ENCODE measurements at regions not wholly inside any gene's neighbourhood (a gene's known extent, or its start where the extent isn't known, plus 50 kb on each side); places are given as distances from the start of the nearest gene placed in this dataset.
A peak's percentile ranks its signal among the peaks of the same experiment; 100 is the strongest.
"Not testable (repeated sequence)": the region's sequence is repeated elsewhere in the genome, so short reads cannot be mapped to it uniquely, and the experiment has no call there.

- H3K9me3 ChIP-seq = no peaks in the 10 kb centered on the region
- no peak for DNase-seq
- ATAC-seq = no peak
- no peaks in the 10 kb centered on the region for H3K27me3 ChIP-seq
- no peak overlapping the region for H3K4me3 ChIP-seq
- TF ChIP-seq CTCF (IDR thresholded peaks at IDR 0.05) = no peak
- no peaks in the 10 kb centered on the region for H3K4me1 ChIP-seq
- no peaks in the 10 kb centered on the region for H3K36me3 ChIP-seq
- no peak overlapping the region for H3K27ac ChIP-seq
- intact Hi-C loops (cut with DNase I) = no loop called here
These were observed 644.3 kb upstream of the LRRN3 start for GRCh38 chr7:110446658-110447057.

- Histone ChIP-seq H3K4me3 (no peak overlapping the region), H3K27me3 (no peaks in the 10 kb centered on the region), H3K36me3 (no peaks in the 10 kb centered on the region), H3K9me3 (no peaks in the 10 kb centered on the region), H3K4me1 (no peaks in the 10 kb centered on the region), H3K27ac (no peak overlapping the region)
- intact Hi-C loops (cut with DNase I) = no loop called here
- DNase-seq = no peak
- TF ChIP-seq CTCF (IDR thresholded peaks at IDR 0.05) = no peak
- ATAC-seq = no peak
These were observed 642.0 kb upstream of the LRRN3 start for GRCh38 chr7:110448918-110449317.

GRCh38 chr7:110454713-110455112 lies 636.2 kb upstream of the LRRN3 start:
- no peak overlapping the region for H3K27ac ChIP-seq
- H3K9me3 ChIP-seq = no peaks in the 10 kb centered on the region
- no peak for DNase-seq
- no peaks in the 10 kb centered on the region for H3K27me3 ChIP-seq
- intact Hi-C loops (cut with DNase I) = no loop called here
- ATAC-seq = no peak
- no peaks in the 10 kb centered on the region for H3K36me3 ChIP-seq
- H3K4me1 ChIP-seq = no peaks in the 10 kb centered on the region
- TF ChIP-seq CTCF (IDR thresholded peaks at IDR 0.05) = no peak
- no peak overlapping the region for H3K4me3 ChIP-seq

- ATAC-seq (no peak), DNase-seq (no peak)
- Histone ChIP-seq H3K36me3 (no peaks in the 10 kb centered on the region), H3K9me3 (no peaks in the 10 kb centered on the region), H3K4me1 (no peaks in the 10 kb centered on the region), H3K4me3 (no peak overlapping the region), H3K27ac (no peak overlapping the region), H3K27me3 (no peaks in the 10 kb centered on the region)
- no peak for TF ChIP-seq CTCF (IDR thresholded peaks at IDR 0.05)
- intact Hi-C loops (cut with DNase I) = no loop called here
These were observed 629.3 kb upstream of the LRRN3 start for GRCh38 chr7:110461621-110462020.

GRCh38 chr7:110470420-110470819 lies 620.5 kb upstream of the LRRN3 start:
- Histone ChIP-seq H3K27me3 (no peaks in the 10 kb centered on the region), H3K36me3 (no peaks in the 10 kb centered on the region), H3K9me3 (peaks cover 0 to 2% of the 10 kb centered on the region in 2 donors), H3K4me1 (no peaks in the 10 kb centered on the region), H3K4me3 (no peak overlapping the region), H3K27ac (no peak overlapping the region)
- no peak for ATAC-seq
- TF ChIP-seq CTCF (IDR thresholded peaks at IDR 0.05) = no peak
- intact Hi-C loops (cut with DNase I) = no loop called here
- DNase-seq = no peak

- peak in 1 of 4 donors; percentile 19 for DNase-seq
- intact Hi-C loops (cut with DNase I); H3K36me3 ChIP-seq; H3K4me3 ChIP-seq; H3K27me3 ChIP-seq; H3K27ac ChIP-seq; H3K4me1 ChIP-seq; H3K9me3 ChIP-seq; ATAC-seq: not testable (repeated sequence)
These were observed 618.5 kb upstream of the LRRN3 start for GRCh38 chr7:110472419-110472818.
